HL-60 (cell line): ENCODE measurements at regions not wholly inside any gene's neighbourhood (a gene's known extent, or its start where the extent isn't known, plus 50 kb on each side); places are given as distances from the start of the nearest gene placed in this dataset.
"Not testable (repeated sequence)": the region's sequence is repeated elsewhere in the genome, so short reads cannot be mapped to it uniquely, and the experiment has no call there.

Source experiments
- DNase-seq, 2 experiments: peaks; one replicate each; pipeline ENCODE4 v3.0.0-alpha.2; 2010 to 2020; ENCODE audit warnings: low read depth in 1 of 2, low spot score in 1 of 2
- H3K27ac ChIP-seq: fragments of 250-450 bp; sonication (Bioruptor Pico); replicated peaks from 2 replicates; pipeline ENCODE4 v1.5.1; 2020; ENCODE audit warnings: mild to moderate bottlenecking, moderate library complexity
- H3K27me3 ChIP-seq: fragments of 250-450 bp; sonication (Bioruptor Pico); 2 replicates; pipeline ENCODE4 v1.5.1; 2021; ENCODE audit warnings: mild to moderate bottlenecking, moderate library complexity; ENCODE audit not compliant: insufficient read depth, poor library complexity, severe bottlenecking
- H3K4me3 ChIP-seq: replicated peaks from 2 replicates; pipeline ENCODE4 v1.5.1; 2011; ENCODE audit warnings: mild to moderate bottlenecking, control low read depth, low read length; ENCODE audit not compliant: insufficient read depth
- CTCF ChIP-seq: IDR thresholded peaks from one replicate; pipeline ENCODE4 v1.5.1; 2011; ENCODE audit warnings: low read length, control low read depth, inconsistent platforms; ENCODE audit not compliant: insufficient read depth
- GABPA ChIP-seq: IDR thresholded peaks from 2 replicates; pipeline ENCODE4 v1.6.1; 2012; ENCODE audit warnings: low read depth
- POLR2AphosphoS5 ChIP-seq: IDR thresholded peaks from 2 replicates; pipeline ENCODE4 v1.6.1; 2012; ENCODE audit warnings: low read depth
- REST ChIP-seq: IDR thresholded peaks from 2 replicates; pipeline ENCODE4 v1.6.1; 2012; ENCODE audit warnings: low read depth; ENCODE audit not compliant: insufficient replicate concordance
- SPI1 ChIP-seq: IDR thresholded peaks from 2 replicates; pipeline ENCODE4 v1.6.1; 2012; ENCODE audit warnings: low read depth, mild to moderate bottlenecking, borderline replicate concordance

GRCh38 chr18:33821503-33821902 is 243.5 kb downstream of the ASXL3 start:
- no peak for DNase-seq
- no peak overlapping the region for H3K4me3 ChIP-seq
- no peak overlapping the region for H3K27ac ChIP-seq
- H3K27me3 ChIP-seq = no peaks in the 10 kb centered on the region
- TF ChIP-seq REST (no peak), SPI1 (no peak), POLR2AphosphoS5 (no peak), CTCF (no peak), GABPA (no peak)

GRCh38 chr18:33820517-33821371 is 242.7 kb downstream of the ASXL3 start:
- TF ChIP-seq POLR2AphosphoS5 (no peak), CTCF (no peak), GABPA (no peak), REST (no peak), SPI1 (no peak)
- Histone ChIP-seq H3K27me3 (no peaks in the 10 kb centered on the region), H3K4me3 (no peak overlapping the region), H3K27ac (no peak overlapping the region)
- DNase-seq = no peak

GRCh38 chr18:33819692-33820343 is 241.8 kb downstream of the ASXL3 start:
- DNase-seq, H3K27me3 ChIP-seq, H3K27ac ChIP-seq, H3K4me3 ChIP-seq: not testable (repeated sequence)

- no peak for DNase-seq
- TF ChIP-seq REST (no peak), CTCF (no peak), GABPA (no peak), SPI1 (no peak), POLR2AphosphoS5 (no peak)
Measured at GRCh38 chr18:33818145-33818544, 240.1 kb downstream of the ASXL3 start.

More at GRCh38 chr18:33818145-33818544, 240.1 kb downstream of the ASXL3 start:
- Histone ChIP-seq H3K4me3 (no peak overlapping the region), H3K27me3 (no peaks in the 10 kb centered on the region), H3K27ac (no peak overlapping the region)
